WERI-Rb-1 (cell line): ENCODE measurements at regions not wholly inside any gene's neighbourhood (a gene's known extent, or its start where the extent isn't known, plus 50 kb on each side); places are given as distances from the start of the nearest gene placed in this dataset.

Source experiments
- DNase-seq: peaks from one replicate; pipeline ENCODE4 v3.0.0-alpha.2; 2020
- H3K27ac ChIP-seq: fragments of 250-450 bp; sonication (Bioruptor Pico); 2 replicates; pipeline ENCODE4 v1.5.1; 2020; ENCODE audit warnings: mild to moderate bottlenecking, moderate library complexity
- H3K27me3 ChIP-seq: fragments of 250-450 bp; sonication (Bioruptor Pico); 2 replicates; pipeline ENCODE4 v1.5.1; 2021; ENCODE audit warnings: mild to moderate bottlenecking, low read depth, moderate library complexity; ENCODE audit not compliant: insufficient read depth, severe bottlenecking
- H3K36me3 ChIP-seq: fragments of 250-450 bp; sonication (Bioruptor Pico); 2 replicates; pipeline ENCODE4 v1.5.1; 2020; ENCODE audit warnings: mild to moderate bottlenecking, moderate library complexity
- H3K4me3 ChIP-seq: 2 replicates; pipeline ENCODE4 v1.5.1; 2011; ENCODE audit warnings: low read depth, mild to moderate bottlenecking, control low read depth, low read length
- H3K9me3 ChIP-seq: fragments of 250-450 bp; sonication (Bioruptor Pico); 2 replicates; pipeline ENCODE4 v1.5.1; 2021; ENCODE audit warnings: mild to moderate bottlenecking, moderate library complexity; ENCODE audit not compliant: severe bottlenecking
- TF ChIP-seq, protein P1 (sequence below): IDR thresholded peaks from 2 replicates; pipeline ENCODE4 v1.5.1; 2011; ENCODE audit warnings: low read depth, mild to moderate bottlenecking, control low read depth, inconsistent platforms, low read length

DNA sequence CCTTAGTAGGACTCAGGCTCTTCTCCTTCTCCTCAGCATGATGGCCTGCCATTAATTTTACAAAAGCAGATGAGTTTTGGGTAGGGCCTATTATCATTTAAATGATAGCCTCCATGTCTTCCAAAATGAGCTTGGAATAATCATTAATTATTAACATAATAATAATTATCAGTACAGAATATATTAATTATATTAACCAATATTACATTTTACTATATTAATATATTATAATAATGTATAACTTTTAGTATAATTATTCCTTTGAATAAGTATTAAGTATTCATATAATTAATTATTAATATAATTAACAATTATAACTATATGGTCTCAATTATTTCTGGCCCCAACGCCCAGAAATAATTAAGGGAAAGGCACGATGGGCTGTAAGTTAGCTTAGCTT is 318.6 kb upstream of the ADGRL4 start:
- H3K9me3 ChIP-seq: no peaks in the 10 kb centered on the region
- H3K27ac ChIP-seq: no peak overlapping the region
- TF ChIP-seq, protein P1, sequence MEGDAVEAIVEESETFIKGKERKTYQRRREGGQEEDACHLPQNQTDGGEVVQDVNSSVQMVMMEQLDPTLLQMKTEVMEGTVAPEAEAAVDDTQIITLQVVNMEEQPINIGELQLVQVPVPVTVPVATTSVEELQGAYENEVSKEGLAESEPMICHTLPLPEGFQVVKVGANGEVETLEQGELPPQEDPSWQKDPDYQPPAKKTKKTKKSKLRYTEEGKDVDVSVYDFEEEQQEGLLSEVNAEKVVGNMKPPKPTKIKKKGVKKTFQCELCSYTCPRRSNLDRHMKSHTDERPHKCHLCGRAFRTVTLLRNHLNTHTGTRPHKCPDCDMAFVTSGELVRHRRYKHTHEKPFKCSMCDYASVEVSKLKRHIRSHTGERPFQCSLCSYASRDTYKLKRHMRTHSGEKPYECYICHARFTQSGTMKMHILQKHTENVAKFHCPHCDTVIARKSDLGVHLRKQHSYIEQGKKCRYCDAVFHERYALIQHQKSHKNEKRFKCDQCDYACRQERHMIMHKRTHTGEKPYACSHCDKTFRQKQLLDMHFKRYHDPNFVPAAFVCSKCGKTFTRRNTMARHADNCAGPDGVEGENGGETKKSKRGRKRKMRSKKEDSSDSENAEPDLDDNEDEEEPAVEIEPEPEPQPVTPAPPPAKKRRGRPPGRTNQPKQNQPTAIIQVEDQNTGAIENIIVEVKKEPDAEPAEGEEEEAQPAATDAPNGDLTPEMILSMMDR: no peak
- H3K36me3 ChIP-seq: no peaks in the 10 kb centered on the region
- no peaks in the 10 kb centered on the region for H3K27me3 ChIP-seq
- DNase-seq: no peak
- no peak overlapping the region for H3K4me3 ChIP-seq

DNA sequence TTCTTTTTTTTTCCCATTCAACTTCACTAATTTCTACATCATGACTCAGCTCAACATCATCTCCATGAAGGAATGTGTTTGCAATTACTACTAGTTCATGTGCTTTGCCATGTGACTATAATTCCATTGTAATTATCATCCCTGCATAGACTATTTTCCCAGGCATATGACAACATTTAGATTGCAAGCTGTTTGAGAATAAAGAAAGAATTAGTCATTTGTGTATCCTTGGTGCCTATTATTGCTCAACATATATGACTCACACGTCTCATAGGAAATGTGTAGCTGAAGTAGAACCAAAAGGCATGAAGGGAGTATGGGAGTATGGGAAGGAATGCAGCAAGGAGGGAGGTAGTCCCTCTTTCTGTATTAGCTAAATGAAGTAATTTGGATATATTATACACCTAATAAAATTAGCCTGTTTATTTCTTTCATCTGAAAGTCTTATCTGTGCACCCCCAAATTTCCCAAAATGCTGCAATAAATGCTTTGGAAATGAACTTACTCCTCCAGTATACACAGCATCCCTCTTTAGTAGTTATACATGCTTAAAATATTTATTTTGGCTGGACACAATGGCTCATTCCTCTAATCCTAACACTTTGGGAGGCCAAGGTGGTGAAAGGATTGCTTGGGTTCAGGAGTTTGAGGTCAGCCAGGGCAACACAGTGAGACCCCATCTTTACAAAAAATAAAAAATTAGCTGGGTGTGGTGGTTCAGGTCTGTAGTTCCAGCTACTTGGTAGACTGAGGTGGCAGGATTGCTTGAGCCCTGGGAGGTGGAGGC is 316.9 kb upstream of the ADGRL4 start:
- H3K27ac ChIP-seq: no peak overlapping the region
- no peaks in the 10 kb centered on the region for H3K9me3 ChIP-seq
- H3K4me3 ChIP-seq: no peak overlapping the region
- no peaks in the 10 kb centered on the region for H3K36me3 ChIP-seq
- TF ChIP-seq, protein P1: no peak
- no peaks in the 10 kb centered on the region for H3K27me3 ChIP-seq
- no peak for DNase-seq

DNA sequence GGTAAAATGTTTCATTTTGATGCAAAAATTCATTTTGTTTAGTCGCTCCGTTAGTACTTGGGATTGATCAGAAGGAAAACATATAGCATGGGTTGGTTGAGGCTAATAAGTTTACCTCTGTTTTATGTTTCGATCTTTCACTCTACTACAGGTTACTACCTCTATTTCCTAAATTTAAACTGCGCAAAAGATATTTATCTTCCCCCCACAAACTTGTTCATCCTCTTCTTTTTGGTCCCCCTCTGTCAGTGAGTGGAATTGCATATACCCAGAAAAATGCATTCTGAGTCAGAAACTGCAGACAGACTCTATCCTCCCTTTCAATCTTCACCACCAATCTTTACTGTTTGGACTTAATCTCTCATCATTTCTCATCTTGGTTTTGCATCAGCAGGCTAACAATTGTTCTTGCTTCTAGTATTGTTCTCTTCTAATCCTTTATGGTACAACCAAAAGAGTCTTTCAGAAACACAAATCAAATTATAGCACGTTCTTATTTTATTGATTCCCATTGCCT is 316.0 kb upstream of the ADGRL4 start:
- no peak overlapping the region for H3K27ac ChIP-seq
- no peaks in the 10 kb centered on the region for H3K36me3 ChIP-seq
- no peak overlapping the region for H3K4me3 ChIP-seq
- H3K27me3 ChIP-seq: no peaks in the 10 kb centered on the region
- no peak for DNase-seq
- no peaks in the 10 kb centered on the region for H3K9me3 ChIP-seq
- TF ChIP-seq, protein P1: no peak

DNA sequence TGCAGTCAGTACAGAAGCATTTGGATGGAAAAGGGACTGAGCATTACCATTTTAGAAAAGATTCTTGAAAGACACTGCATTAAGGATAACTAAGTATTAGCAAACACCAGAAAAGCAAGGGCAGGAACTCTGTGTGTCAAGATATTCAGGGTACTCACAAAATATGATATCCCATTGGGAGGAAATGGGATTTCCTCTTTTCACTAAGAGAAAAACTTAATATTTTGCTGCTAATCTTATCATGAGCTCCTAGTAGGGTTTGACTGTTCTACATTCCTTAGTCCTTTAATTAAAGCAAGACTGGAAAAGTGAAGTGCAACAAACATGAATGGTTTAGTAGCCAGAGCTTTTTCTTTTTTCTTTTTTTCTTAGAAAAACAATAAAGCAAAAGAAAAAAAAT is 305.9 kb upstream of the ADGRL4 start:
- H3K4me3 ChIP-seq: no peak overlapping the region
- TF ChIP-seq, protein P1: no peak
- H3K9me3 ChIP-seq: no peaks in the 10 kb centered on the region
- no peaks in the 10 kb centered on the region for H3K27me3 ChIP-seq
- no peaks in the 10 kb centered on the region for H3K36me3 ChIP-seq
- DNase-seq: no peak
- H3K27ac ChIP-seq: no peak overlapping the region

DNA sequence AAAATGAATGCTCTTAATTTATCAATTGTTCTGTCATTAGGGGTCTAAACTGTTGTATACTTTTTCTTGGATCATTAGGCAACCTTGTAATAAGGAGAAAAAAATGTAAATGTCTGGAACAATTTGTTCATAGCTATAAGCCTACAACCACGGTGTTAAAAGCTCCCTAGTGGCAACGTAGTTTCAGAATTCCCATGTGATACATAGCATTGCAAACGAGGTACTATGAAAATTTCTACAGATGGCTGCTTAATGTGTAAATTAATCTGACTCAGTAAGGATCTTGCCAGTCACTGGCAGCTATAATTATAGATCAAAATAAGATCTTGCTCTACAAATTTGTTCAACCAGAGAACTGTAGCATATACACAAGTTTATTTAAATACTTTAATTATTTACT is 304.1 kb upstream of the ADGRL4 start:
- no peak for DNase-seq
- TF ChIP-seq, protein P1: no peak
- Histone ChIP-seq H3K9me3 (no peaks in the 10 kb centered on the region), H3K27ac (no peak overlapping the region), H3K27me3 (no peaks in the 10 kb centered on the region), H3K36me3 (no peaks in the 10 kb centered on the region), H3K4me3 (no peak overlapping the region)

DNA sequence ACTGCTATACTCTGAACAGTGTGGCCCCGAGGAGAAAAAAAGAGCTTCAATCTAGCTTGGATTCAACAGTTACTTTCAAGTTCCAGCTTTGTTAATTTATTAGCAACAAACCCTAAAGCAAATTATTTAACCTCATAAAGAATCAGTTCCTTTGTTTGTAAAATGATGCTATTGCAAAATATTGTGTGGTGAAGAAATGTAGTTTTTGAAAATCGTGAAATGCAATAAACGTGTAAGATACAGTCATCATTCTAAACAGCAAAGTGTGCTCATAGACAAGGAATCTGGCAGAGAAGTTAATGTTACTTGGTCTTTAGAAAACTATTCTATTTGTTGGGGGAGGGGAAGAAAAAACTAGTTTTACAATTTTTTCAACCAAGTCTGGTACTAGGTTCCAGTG is 297.6 kb upstream of the ADGRL4 start:
- no peaks in the 10 kb centered on the region for H3K9me3 ChIP-seq
- H3K36me3 ChIP-seq: no peaks in the 10 kb centered on the region
- H3K27me3 ChIP-seq: no peaks in the 10 kb centered on the region
- no peak overlapping the region for H3K4me3 ChIP-seq
- no peak for DNase-seq
- TF ChIP-seq, protein P1: no peak
- no peak overlapping the region for H3K27ac ChIP-seq
